ENCODE measurements at regions not wholly inside any gene's neighbourhood (a gene's known extent, or its start where the extent isn't known, plus 50 kb on each side); places are given as distances from the start of the nearest gene placed in this dataset.

DNA sequence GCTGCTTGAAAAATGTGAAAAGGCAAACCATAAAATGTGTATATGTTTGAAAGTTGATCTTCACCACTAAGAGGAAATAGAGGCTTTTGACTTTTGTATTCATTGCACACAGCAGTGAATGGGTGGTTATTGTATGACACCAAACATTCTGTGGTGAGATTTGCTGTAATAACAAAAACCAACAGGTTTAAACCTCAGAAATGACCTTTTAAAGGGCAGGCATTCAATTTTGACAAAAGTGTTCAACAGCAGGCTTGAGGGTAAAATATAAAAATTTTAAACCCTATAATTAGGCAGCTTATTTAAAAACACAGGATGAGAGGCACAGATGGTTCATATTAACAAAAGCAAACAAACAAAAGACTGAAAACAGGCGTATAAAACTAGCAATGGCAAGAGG is 128.1 kb upstream of the NUDT12 start:
- TF ChIP-seq, protein P1, sequence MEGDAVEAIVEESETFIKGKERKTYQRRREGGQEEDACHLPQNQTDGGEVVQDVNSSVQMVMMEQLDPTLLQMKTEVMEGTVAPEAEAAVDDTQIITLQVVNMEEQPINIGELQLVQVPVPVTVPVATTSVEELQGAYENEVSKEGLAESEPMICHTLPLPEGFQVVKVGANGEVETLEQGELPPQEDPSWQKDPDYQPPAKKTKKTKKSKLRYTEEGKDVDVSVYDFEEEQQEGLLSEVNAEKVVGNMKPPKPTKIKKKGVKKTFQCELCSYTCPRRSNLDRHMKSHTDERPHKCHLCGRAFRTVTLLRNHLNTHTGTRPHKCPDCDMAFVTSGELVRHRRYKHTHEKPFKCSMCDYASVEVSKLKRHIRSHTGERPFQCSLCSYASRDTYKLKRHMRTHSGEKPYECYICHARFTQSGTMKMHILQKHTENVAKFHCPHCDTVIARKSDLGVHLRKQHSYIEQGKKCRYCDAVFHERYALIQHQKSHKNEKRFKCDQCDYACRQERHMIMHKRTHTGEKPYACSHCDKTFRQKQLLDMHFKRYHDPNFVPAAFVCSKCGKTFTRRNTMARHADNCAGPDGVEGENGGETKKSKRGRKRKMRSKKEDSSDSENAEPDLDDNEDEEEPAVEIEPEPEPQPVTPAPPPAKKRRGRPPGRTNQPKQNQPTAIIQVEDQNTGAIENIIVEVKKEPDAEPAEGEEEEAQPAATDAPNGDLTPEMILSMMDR (conservative IDR thresholded peaks at IDR 0.05; ENCODE audit: low read depth, low read length) = no peak
- TF ChIP-seq EZH2 (IDR thresholded peaks at IDR 0.05; ENCODE audit: borderline replicate concordance, low read depth, low read length, poor library complexity, severe bottlenecking) = no peak

All from A673 (cell line).